Neutrophil (primary cell): ENCODE measurements at regions not wholly inside any gene's neighbourhood (a gene's known extent, or its start where the extent isn't known, plus 50 kb on each side); places are given as distances from the start of the nearest gene placed in this dataset.

Experiments used
- H3K27ac ChIP-seq: fragments of 200-600 bp; sonication (generic); 2 replicates; pipeline ENCODE4 v1.5.1; 2016; ENCODE audit warnings: mild to moderate bottlenecking, moderate library complexity
- H3K27me3 ChIP-seq: fragments of 200-600 bp; sonication (generic); 2 replicates; pipeline ENCODE4 v1.6.0; 2016; ENCODE audit warnings: mild to moderate bottlenecking
- H3K36me3 ChIP-seq: fragments of 200-600 bp; sonication (generic); 2 replicates; pipeline ENCODE4 v1.5.1; 2017
- H3K4me1 ChIP-seq, 2 experiments: fragments of 200-600 bp in 1 of 2; sonication (generic) in 1 of 2; 1 replicate in 1 of 2; 2 replicates in 1 of 2; pipeline versions ENCODE4 v1.5.1 to v1.6.1; 2013 to 2016; ENCODE audit warnings: low read depth in 1 of 2, low read length in 1 of 2, mild to moderate bottlenecking in 1 of 2, moderate library complexity in 1 of 2; ENCODE audit not compliant: control insufficient read depth in 1 of 2, insufficient read depth in 1 of 2
- H3K4me3 ChIP-seq, 2 experiments: fragments of 200-600 bp in 1 of 2; sonication (generic) in 1 of 2; 1 replicate in 1 of 2; 2 replicates in 1 of 2; pipeline ENCODE4 v1.5.1; 2013 to 2016; ENCODE audit warnings: low read depth in 1 of 2, low read length in 1 of 2, mild to moderate bottlenecking in 1 of 2, moderate library complexity in 1 of 2
- H3K9me3 ChIP-seq: fragments of 200-600 bp; sonication (generic); 2 replicates; pipeline ENCODE4 v1.5.1; 2016
- TF ChIP-seq, protein P1 (sequence below): fragments of 200-600 bp; sonication (generic); IDR thresholded peaks from 2 replicates; pipeline ENCODE4 v1.5.1; 2016; ENCODE audit warnings: antibody characterized with exemption

DNA sequence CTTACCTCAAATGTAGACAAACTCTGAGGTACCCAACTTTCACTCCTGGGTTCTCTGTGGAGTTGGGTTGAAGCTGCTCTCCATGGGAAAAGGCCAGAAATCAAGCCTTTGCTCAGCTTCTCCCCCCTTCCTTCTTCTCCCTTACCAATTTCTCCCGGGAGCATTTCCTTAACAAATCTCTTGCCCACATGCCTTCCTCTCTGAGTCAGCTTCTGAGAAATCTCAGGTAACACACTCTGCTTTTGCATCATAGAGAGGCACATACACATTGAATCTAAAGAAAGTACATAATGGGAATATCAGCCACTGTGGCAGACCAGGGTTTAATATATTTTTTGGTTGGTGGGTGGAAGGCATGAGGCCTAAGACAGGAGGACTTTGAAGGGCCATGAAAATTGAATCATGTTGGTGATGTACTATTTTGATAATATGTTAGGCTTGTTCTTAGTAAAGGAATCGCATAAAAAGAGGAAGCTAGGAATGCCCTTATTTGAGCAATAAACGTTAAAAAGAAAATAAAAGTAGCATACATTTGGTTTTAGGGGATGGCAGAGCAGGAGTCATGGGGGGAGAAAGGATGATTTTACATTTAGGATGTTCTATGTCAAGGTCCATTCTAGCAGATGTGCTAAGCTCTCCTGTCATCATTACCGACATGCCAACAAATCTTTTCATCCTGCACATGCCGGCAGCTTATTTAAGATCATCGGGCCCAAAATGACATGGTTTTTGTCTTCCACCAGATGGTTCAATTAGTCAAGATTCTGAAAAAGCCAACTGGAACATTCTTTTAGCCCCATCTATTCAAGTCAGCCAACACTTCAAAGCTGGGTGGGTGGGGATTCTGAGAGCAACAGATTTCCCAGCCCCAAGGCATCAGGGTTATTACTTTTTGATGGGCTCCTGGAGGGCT is 199.5 kb upstream of the CLINT1 start:
- Histone ChIP-seq H3K36me3 (no peaks in the 10 kb centered on the region), H3K4me1 (no peaks in the 10 kb centered on the region), H3K9me3 (no peaks in the 10 kb centered on the region), H3K27ac (no peak overlapping the region), H3K27me3 (peaks cover 50% of the 10 kb centered on the region), H3K4me3 (no peak overlapping the region)
- TF ChIP-seq, protein P1, sequence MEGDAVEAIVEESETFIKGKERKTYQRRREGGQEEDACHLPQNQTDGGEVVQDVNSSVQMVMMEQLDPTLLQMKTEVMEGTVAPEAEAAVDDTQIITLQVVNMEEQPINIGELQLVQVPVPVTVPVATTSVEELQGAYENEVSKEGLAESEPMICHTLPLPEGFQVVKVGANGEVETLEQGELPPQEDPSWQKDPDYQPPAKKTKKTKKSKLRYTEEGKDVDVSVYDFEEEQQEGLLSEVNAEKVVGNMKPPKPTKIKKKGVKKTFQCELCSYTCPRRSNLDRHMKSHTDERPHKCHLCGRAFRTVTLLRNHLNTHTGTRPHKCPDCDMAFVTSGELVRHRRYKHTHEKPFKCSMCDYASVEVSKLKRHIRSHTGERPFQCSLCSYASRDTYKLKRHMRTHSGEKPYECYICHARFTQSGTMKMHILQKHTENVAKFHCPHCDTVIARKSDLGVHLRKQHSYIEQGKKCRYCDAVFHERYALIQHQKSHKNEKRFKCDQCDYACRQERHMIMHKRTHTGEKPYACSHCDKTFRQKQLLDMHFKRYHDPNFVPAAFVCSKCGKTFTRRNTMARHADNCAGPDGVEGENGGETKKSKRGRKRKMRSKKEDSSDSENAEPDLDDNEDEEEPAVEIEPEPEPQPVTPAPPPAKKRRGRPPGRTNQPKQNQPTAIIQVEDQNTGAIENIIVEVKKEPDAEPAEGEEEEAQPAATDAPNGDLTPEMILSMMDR = no peak

DNA sequence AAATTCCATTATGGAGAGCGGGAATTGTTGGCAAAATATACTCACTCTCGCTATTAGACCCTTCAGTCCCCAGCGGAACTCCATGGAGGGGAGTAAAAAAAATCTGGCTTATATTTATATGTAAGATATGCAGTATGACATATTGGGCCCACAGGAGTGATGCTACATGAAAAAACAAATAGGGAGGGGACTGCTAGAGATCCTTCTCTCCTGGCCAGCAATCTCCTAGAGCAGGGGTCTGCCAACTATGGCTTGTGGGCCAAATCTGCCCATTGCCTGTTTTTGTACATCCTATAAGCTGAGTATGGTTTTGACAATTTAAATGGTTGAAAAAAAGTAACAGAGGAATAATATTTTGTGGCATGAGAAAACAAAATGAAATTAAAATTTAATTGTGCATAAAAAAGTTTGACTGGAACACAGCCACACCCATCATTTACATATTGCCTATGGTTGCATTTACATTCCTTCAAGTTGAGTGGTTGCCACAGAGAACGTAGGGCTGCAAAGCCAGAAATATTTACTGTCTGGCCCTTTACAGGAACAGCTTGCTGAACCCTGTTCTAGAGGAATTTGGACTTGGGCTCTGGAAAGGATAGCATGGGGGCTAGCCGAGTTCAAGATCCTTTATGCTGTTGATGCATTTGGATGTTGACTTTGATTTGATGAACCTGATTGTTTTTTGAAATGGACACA is 197.3 kb upstream of the CLINT1 start:
- H3K27me3 ChIP-seq = peaks cover 47% of the 10 kb centered on the region
- TF ChIP-seq, protein P1 = no peak
- no peak overlapping the region for H3K27ac ChIP-seq
- no peaks in the 10 kb centered on the region for H3K36me3 ChIP-seq
- H3K4me3 ChIP-seq = no peak overlapping the region
- no peaks in the 10 kb centered on the region for H3K9me3 ChIP-seq
- H3K4me1 ChIP-seq = no peaks in the 10 kb centered on the region

DNA sequence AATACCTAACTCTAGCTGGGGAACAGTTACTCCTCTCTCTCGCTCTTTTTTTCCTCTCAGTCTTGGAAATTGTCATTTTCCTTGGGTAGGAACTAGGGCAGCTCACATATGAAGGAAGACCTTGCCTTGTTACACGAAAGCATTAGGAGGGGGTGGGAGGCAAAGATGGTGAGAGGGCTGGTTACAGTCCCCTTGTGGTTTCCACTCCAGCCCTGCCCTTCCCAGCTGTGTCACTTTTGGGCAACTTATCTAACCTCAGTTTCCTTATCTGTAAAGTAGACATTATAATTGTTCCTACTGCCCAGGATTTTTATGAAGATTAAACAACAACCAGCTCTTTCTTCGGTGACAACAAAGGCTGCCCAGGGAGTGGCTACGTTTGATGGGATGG is 196.2 kb upstream of the CLINT1 start:
- H3K27ac ChIP-seq = no peak overlapping the region
- no peaks in the 10 kb centered on the region for H3K4me1 ChIP-seq
- no peaks in the 10 kb centered on the region for H3K36me3 ChIP-seq
- TF ChIP-seq, protein P1 = no peak
- H3K4me3 ChIP-seq = no peak overlapping the region
- H3K27me3 ChIP-seq = peaks cover 44% of the 10 kb centered on the region
- no peaks in the 10 kb centered on the region for H3K9me3 ChIP-seq

DNA sequence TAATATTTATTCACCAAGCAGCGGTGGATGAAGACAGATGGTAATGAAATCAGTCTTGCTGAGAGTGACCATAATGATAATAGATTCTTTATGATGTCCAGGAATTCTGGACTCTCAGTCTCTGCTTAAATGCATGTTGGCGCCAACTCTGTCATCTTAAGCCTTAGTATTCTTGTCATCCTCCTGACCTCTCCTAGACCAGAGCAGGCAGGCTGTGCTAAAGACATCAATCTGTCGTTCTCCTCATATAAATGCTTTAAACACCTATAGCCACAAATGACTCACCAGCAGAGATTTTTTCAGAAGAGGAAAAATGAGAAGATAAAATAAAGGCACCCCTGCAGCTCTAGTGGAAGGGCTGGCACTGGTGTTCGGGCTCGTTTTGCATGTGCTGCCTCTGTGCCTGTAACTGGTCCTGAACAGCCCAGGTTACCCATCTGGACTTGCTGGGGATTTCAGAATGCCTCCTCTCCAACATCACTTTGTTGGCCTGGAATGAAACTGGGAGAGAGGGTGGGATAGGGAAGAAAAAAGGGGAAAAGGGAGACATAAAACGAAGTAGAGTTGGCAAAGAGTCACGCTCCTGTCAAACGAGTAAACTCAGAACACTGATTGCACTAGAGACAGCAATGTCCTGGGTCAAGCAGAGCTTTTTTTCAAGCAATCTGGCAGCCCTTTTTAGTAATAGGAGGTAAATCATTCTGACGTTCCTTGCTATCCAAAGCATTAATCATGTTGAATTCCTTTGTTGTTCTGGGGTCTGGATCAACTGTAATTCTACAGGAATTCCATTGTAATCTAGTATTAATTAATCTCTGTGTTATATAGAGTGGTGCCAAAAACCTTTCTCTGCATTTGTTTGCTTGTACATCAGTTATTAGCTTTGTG is 195.5 kb upstream of the CLINT1 start:
- no peaks in the 10 kb centered on the region for H3K9me3 ChIP-seq
- no peak overlapping the region for H3K4me3 ChIP-seq
- H3K27ac ChIP-seq = no peak overlapping the region
- no peaks in the 10 kb centered on the region for H3K4me1 ChIP-seq
- TF ChIP-seq, protein P1 = no peak
- no peaks in the 10 kb centered on the region for H3K36me3 ChIP-seq
- peaks cover 50% of the 10 kb centered on the region for H3K27me3 ChIP-seq

DNA sequence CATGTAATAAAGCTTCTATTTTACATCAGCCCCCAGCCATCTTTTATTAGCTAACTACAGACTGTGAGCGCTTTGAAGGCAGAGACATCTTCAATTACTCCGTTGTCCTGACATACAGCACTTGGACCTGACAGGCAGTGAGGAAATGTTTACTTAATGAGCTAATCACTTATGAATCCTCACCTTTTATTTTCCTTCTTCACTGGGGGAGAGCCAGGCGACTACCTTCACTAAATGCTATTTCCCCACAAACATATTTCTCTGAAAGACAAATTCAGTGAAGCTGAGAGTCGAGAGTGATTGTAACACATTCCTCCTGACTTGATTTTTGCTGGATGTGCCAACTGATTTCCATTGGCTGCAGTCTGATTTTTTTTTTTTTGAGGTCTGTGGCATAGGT is 192.1 kb upstream of the CLINT1 start:
- H3K27ac ChIP-seq = no peak overlapping the region

More for the DNA sequence above, 192.1 kb upstream of the CLINT1 start:
- no peaks in the 10 kb centered on the region for H3K4me1 ChIP-seq
- H3K36me3 ChIP-seq = no peaks in the 10 kb centered on the region
- TF ChIP-seq, protein P1 = no peak
- H3K27me3 ChIP-seq = peaks cover 38% of the 10 kb centered on the region
- no peak overlapping the region for H3K4me3 ChIP-seq
- H3K9me3 ChIP-seq = no peaks in the 10 kb centered on the region
